Parathyroid adenoma (tissue), 2 donors: ENCODE measurements at regions not wholly inside any gene's neighbourhood (a gene's known extent, or its start where the extent isn't known, plus 50 kb on each side); places are given as distances from the start of the nearest gene placed in this dataset.
"Not testable (repeated sequence)": the region's sequence is repeated elsewhere in the genome, so short reads cannot be mapped to it uniquely, and the experiment has no call there.

Experiments used
- H2AFZ ChIP-seq: fragments of 300-600 bp; sonication (generic); one replicate; pipeline ENCODE4 v1.7.0; 2017; ENCODE audit warnings: antibody characterized with exemption, mild to moderate bottlenecking
- H3K27ac ChIP-seq: fragments of 300-600 bp; sonication (generic); one replicate; pipeline ENCODE4 v1.7.0; 2017
- H3K27me3 ChIP-seq: fragments of 300-600 bp; sonication (generic); one replicate; pipeline ENCODE4 v1.7.0; 2017; ENCODE audit warnings: low read length; ENCODE audit not compliant: control insufficient read depth, insufficient read depth
- H3K36me3 ChIP-seq: fragments of 300-600 bp; sonication (generic); one replicate; pipeline ENCODE4 v1.7.0; 2017; ENCODE audit warnings: low read length; ENCODE audit not compliant: control insufficient read depth, insufficient read depth
- H3K4me1 ChIP-seq: fragments of 300-600 bp; sonication (generic); one replicate; pipeline ENCODE4 v1.7.0; 2017; ENCODE audit warnings: control low read depth
- H3K4me2 ChIP-seq: fragments of 300-600 bp; sonication (generic); one replicate; pipeline ENCODE4 v1.7.0; 2017; ENCODE audit warnings: low read length
- H3K4me3 ChIP-seq: fragments of 300-600 bp; sonication (generic); one replicate; pipeline ENCODE4 v1.7.0; 2017; ENCODE audit warnings: low read depth, low read length
- H3K79me2 ChIP-seq: fragments of 300-600 bp; sonication (generic); one replicate; pipeline ENCODE4 v1.7.0; 2017; ENCODE audit warnings: control low read depth
- H3K9ac ChIP-seq: fragments of 300-600 bp; sonication (generic); one replicate; pipeline ENCODE4 v1.7.0; 2017; ENCODE audit warnings: mild to moderate bottlenecking
- H3K9me3 ChIP-seq: fragments of 300-600 bp; sonication (generic); one replicate; pipeline ENCODE4 v1.7.0; 2017; ENCODE audit warnings: low read length; ENCODE audit not compliant: control insufficient read depth
- TF ChIP-seq, protein P1 (sequence below): fragments of 300-600 bp; sonication (generic); IDR thresholded peaks from one replicate; pipeline ENCODE4 v1.7.0; 2017; ENCODE audit warnings: antibody characterized with exemption, mild to moderate bottlenecking
- donor health status: primary hyperparathyroidism.

DNA sequence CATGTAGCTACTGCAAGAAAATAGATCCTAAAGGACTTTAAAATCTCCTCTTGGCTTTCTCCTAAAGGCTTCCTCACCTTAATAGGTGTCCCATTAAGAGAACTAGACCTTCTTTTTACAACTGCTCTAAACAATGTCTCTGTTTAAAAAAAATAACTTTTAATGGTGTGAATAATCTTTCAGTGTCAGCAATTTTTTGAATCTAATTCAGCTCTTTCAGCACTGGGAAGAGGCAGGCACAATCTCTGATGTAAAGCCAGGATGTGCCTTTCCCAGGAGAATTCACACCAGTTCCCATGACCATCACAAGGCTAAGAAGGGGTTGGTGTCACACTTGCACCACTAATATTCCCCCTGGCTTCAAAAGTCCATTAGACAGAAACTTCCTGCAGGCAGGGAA is 254.6 kb downstream of the XPNPEP1 start:
- TF ChIP-seq, protein P1, sequence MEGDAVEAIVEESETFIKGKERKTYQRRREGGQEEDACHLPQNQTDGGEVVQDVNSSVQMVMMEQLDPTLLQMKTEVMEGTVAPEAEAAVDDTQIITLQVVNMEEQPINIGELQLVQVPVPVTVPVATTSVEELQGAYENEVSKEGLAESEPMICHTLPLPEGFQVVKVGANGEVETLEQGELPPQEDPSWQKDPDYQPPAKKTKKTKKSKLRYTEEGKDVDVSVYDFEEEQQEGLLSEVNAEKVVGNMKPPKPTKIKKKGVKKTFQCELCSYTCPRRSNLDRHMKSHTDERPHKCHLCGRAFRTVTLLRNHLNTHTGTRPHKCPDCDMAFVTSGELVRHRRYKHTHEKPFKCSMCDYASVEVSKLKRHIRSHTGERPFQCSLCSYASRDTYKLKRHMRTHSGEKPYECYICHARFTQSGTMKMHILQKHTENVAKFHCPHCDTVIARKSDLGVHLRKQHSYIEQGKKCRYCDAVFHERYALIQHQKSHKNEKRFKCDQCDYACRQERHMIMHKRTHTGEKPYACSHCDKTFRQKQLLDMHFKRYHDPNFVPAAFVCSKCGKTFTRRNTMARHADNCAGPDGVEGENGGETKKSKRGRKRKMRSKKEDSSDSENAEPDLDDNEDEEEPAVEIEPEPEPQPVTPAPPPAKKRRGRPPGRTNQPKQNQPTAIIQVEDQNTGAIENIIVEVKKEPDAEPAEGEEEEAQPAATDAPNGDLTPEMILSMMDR: no peak
- Histone ChIP-seq H3K27ac (no peak overlapping the region), H3K79me2 (no peaks in the 10 kb centered on the region), H3K4me2 (no peak overlapping the region), H3K9ac (no peak overlapping the region), H3K4me1 (no peaks in the 10 kb centered on the region), H3K9me3 (no peaks in the 10 kb centered on the region), H3K36me3 (no peaks in the 10 kb centered on the region), H2AFZ (no peak overlapping the region), H3K4me3 (no peak overlapping the region), H3K27me3 (no peaks in the 10 kb centered on the region)

DNA sequence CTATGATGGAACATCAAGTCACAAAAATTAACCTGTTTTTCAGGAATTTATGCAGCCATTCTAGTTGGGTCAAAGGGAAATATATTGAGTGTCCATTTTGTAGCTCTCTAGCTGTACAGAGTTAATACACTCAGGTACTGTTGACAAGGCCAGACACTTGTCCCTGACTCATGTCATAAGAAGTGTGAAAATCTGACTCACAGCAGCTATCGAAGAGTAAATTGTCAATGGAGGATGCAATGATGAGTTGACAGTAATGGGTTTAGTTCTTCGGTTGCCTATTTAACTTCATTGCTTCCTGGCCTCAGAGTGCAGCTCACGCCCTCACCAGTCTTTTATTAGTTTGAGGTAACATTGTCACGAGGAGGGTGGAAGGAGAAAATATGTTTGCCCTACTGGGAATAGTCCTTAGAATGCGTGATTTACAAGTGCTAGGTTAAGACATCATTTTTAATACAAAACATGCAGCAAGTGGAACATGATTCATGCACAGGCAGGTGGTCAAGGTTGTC is 255.1 kb downstream of the XPNPEP1 start:
- no peak overlapping the region for H2AFZ ChIP-seq
- H3K27me3 ChIP-seq: no peaks in the 10 kb centered on the region
- H3K9ac ChIP-seq: no peak overlapping the region
- no peak overlapping the region for H3K27ac ChIP-seq
- no peaks in the 10 kb centered on the region for H3K36me3 ChIP-seq
- no peak overlapping the region for H3K4me3 ChIP-seq
- TF ChIP-seq, protein P1: no peak
- H3K4me2 ChIP-seq: no peak overlapping the region
- H3K9me3 ChIP-seq: no peaks in the 10 kb centered on the region
- no peaks in the 10 kb centered on the region for H3K79me2 ChIP-seq
- H3K4me1 ChIP-seq: no peaks in the 10 kb centered on the region

DNA sequence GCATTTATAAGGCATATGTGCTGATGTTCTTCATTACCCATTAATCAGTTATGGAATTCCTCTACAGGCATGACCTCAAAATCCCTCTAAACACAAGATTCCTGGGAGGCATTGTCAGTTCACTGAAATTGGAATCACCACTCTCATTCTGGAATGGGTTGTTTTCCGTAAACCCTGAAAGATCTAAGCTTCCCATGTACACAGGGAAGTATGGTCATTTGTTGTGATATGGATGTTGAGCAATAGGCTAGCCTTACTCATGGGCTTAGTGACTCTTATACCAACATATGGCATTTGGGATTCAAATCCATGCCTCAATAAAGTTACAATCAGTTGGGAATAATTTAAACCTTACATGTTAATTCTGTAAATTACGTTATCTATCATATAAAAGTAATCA is 258.0 kb downstream of the XPNPEP1 start:
- no peak overlapping the region for H3K4me2 ChIP-seq
- no peaks in the 10 kb centered on the region for H3K9me3 ChIP-seq
- H3K4me3 ChIP-seq: no peak overlapping the region
- H3K4me1 ChIP-seq: no peaks in the 10 kb centered on the region
- no peak overlapping the region for H2AFZ ChIP-seq
- H3K36me3 ChIP-seq: no peaks in the 10 kb centered on the region
- H3K27me3 ChIP-seq: no peaks in the 10 kb centered on the region
- no peak overlapping the region for H3K9ac ChIP-seq
- TF ChIP-seq, protein P1: no peak
- H3K79me2 ChIP-seq: no peaks in the 10 kb centered on the region
- H3K27ac ChIP-seq: no peak overlapping the region

DNA sequence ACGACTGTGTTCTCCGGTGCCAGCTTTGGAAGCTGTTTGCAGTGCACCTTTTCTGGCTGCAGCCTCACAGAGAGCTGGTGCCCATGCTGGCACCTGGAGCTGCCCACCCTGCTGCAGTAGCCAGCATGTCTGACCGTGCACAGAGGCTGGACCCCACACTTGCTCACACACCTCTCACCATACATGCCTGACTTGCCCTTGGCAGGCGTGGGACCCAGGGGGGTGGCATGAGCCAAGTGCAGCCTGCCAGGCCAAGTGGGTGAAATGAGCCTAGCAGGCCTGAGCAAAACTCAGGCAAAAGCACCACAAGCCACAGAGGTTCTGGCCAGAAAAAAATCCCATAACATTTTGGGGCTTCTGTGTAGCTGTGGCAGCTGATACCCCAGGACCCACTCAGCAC is 258.8 kb downstream of the XPNPEP1 start:
- H3K27ac ChIP-seq: no peak overlapping the region
- TF ChIP-seq, protein P1: no peak
- no peaks in the 10 kb centered on the region for H3K4me1 ChIP-seq
- no peak overlapping the region for H3K4me2 ChIP-seq
- H3K9ac ChIP-seq: no peak overlapping the region
- H3K27me3 ChIP-seq: no peaks in the 10 kb centered on the region
- H3K9me3 ChIP-seq: no peaks in the 10 kb centered on the region
- H2AFZ ChIP-seq: no peak overlapping the region
- no peaks in the 10 kb centered on the region for H3K79me2 ChIP-seq
- no peaks in the 10 kb centered on the region for H3K36me3 ChIP-seq
- H3K4me3 ChIP-seq: no peak overlapping the region

DNA sequence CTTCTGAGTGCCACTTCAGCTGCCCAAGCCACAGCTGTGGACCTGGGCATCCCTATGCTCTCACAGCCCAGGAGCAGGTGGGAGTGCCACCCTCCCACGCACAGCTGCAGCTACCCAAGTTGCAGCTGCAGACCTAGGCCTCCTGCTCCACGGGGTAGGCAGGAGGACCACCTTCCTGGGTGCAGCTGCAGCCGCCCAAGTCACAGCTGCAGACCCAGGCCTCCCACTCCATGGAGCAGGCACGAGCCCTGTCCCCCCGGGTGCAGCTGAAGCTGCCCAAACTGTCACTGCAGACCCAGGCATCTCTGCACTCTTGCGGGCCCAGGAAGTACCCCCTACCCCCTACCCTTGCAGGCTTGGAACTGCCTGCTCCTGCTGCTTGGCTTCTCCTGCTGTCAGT is 260.2 kb downstream of the XPNPEP1 start:
- H3K27me3 ChIP-seq: no peaks in the 10 kb centered on the region

DNA sequence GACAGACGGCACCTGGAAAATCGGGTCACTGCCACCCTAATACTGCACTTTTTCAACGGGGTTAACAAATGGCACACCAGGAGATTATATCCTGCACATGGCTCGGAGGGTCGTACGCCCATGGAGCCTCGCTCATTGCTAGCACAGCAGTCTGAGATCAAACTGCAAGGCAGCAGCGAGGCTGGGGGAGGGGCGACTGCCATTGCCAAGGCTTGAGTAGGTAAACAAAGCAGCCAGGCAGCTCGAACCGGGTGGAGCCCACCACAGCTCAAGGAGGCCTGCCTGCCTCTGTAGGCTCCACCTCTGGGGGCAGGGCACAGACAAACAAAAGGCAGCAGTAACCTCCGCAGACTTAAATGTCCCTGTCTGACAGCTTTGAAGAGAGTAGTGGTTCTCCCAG is 270.7 kb downstream of the XPNPEP1 start:
- H2AFZ ChIP-seq, H3K9ac ChIP-seq, H3K36me3 ChIP-seq, H3K4me2 ChIP-seq, H3K27me3 ChIP-seq, H3K27ac ChIP-seq, H3K4me1 ChIP-seq, H3K79me2 ChIP-seq, H3K9me3 ChIP-seq, H3K4me3 ChIP-seq: not testable (repeated sequence)

More for the DNA sequence above, 260.2 kb downstream of the XPNPEP1 start:
- H3K36me3 ChIP-seq: no peaks in the 10 kb centered on the region
- no peak overlapping the region for H2AFZ ChIP-seq
- H3K79me2 ChIP-seq: no peaks in the 10 kb centered on the region
- TF ChIP-seq, protein P1: no peak
- no peak overlapping the region for H3K4me2 ChIP-seq
- no peaks in the 10 kb centered on the region for H3K9me3 ChIP-seq
- H3K9ac ChIP-seq: no peak overlapping the region
- H3K27ac ChIP-seq: no peak overlapping the region
- no peak overlapping the region for H3K4me3 ChIP-seq
- H3K4me1 ChIP-seq: no peaks in the 10 kb centered on the region
